Coronary artery (tissue), 2 donors: ENCODE measurements at regions not wholly inside any gene's neighbourhood (a gene's known extent, or its start where the extent isn't known, plus 50 kb on each side); places are given as distances from the start of the nearest gene placed in this dataset.

ENCODE experiments used
- DNase-seq: peaks from one replicate; pipeline ENCODE4 v3.0.0-alpha.2; 2017; ENCODE audit warnings: low spot score
- H3K27ac ChIP-seq, 2 donors: fragments of 200-600 bp; sonication (generic); one replicate each; pipeline ENCODE4 v1.5.1; 2016 to 2019
- H3K4me3 ChIP-seq: fragments of 200-600 bp; sonication (generic); 2 replicates; pipeline ENCODE4 v1.5.1; 2016; ENCODE audit warnings: mild to moderate bottlenecking, moderate library complexity
- CTCF ChIP-seq: fragments of 200-600 bp; sonication (generic); IDR thresholded peaks from one replicate; pipeline ENCODE4 v1.5.1; 2019; ENCODE audit warnings: antibody characterized with exemption

GRCh38 chr18:24923138-24923537 lies 428.8 kb downstream of the ZNF521 start:
- H3K4me3 ChIP-seq = no peak overlapping the region
- no peak overlapping the region for H3K27ac ChIP-seq
- no peak for TF ChIP-seq CTCF
- DNase-seq = no peak

GRCh38 chr18:24924066-24924716 lies 427.8 kb downstream of the ZNF521 start:
- TF ChIP-seq CTCF = no peak
- DNase-seq = no peak
- Histone ChIP-seq H3K27ac (no peak overlapping the region), H3K4me3 (no peak overlapping the region)

GRCh38 chr18:24926649-24927048 lies 425.3 kb downstream of the ZNF521 start:
- Histone ChIP-seq H3K27ac (no peak overlapping the region), H3K4me3 (no peak overlapping the region)
- TF ChIP-seq CTCF = no peak
- DNase-seq = no peak

GRCh38 chr18:24928301-24928878 lies 423.6 kb downstream of the ZNF521 start:
- Histone ChIP-seq H3K4me3 (no peak overlapping the region), H3K27ac (no peak overlapping the region)
- no peak for TF ChIP-seq CTCF
- DNase-seq = no peak

- Histone ChIP-seq H3K27ac (no peak overlapping the region), H3K4me3 (no peak overlapping the region)
- no peak for TF ChIP-seq CTCF
- DNase-seq = no peak
Measured at GRCh38 chr18:24930478-24930877, 421.5 kb downstream of the ZNF521 start.

- TF ChIP-seq CTCF = no peak
- no peak for DNase-seq
- no peak overlapping the region for H3K27ac ChIP-seq
- no peak overlapping the region for H3K4me3 ChIP-seq
Measured at GRCh38 chr18:24930971-24931370, 421.0 kb downstream of the ZNF521 start.

- TF ChIP-seq CTCF = no peak
- Histone ChIP-seq H3K27ac (no peak overlapping the region), H3K4me3 (no peak overlapping the region)
- no peak for DNase-seq
Measured at GRCh38 chr18:24933345-24933744, 418.6 kb downstream of the ZNF521 start.
